ENCODE measurements at regions not wholly inside any gene's neighbourhood (a gene's known extent, or its start where the extent isn't known, plus 50 kb on each side); places are given as distances from the start of the nearest gene placed in this dataset.

DNA sequence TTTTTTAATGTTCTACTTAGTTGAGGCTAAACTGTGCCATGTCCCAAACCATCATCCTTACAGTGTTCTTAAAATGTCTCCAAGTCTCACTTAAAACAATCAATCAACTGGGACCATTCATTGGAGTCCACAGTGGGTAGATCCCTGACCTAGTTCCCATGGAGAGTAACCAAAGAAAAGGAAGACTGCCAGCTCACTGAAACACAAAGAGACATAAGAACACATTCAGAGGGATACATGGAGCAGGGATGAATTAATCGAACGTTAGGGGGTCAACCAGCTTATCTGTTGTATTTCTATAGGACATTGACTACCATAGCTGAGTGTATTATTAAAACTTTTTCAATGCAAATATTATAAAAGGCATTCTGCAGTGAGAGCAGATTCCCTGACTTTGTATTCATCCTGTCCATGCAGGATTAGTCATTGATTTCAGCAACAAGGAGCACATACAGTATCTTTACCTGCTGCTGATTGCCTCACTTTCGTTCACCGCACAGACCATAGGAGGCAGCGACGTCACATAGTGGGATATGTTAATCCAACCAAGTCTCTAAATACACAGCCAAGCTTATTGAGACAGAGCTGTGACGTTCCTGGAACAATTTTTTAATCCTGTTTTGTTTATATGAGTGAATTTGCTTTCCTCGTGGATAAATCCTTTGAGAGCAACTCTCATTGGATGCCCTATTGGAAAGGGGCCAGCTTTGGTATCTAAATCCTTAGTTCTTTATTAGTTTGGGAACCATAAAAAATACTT lies 364.9 kb upstream of the RBMS3 start:
- Histone ChIP-seq H3K36me3 (no peaks in the 10 kb centered on the region), H3K27me3 (no peaks in the 10 kb centered on the region), H3K9me3 (no peaks in the 10 kb centered on the region), H3K27ac (peak overlapping the region; percentile 47 to 62 (median 54)), H3K4me1 (peaks cover 0 to 10% (median 5%) of the 10 kb centered on the region in 4 donors), H3K4me3 (peak overlapping the region in 2 of 4 donors; percentile 6 to 15)
- intact Hi-C loops (cut with DNase I; ENCODE audit: low total_unique reads) (no loop called here), in situ Hi-C loops (cut with MboI; ENCODE audit: low pct_ligation_motif_present in 1 of 4, low pct_unique_long_range_greater_than_20kb in 1 of 4, low sequenced_read_pairs in 3 of 4) (no loop called here)
- peak; percentile 10 for DNase-seq
- TF ChIP-seq POLR2A (IDR thresholded peaks at IDR 0.05) (no peak), CTCF (IDR thresholded peaks at IDR 0.05) (no peak), POLR2AphosphoS5 (IDR thresholded peaks at IDR 0.05) (no peak), EP300 (IDR thresholded peaks at IDR 0.05; ENCODE audit: low read depth) (no peak)
- WGBS, 2 donors (ENCODE audit: low coverage in 1 of 2), result 47 to 52% methylated on average over 3 to 8 of the region's 8 CpGs

DNA sequence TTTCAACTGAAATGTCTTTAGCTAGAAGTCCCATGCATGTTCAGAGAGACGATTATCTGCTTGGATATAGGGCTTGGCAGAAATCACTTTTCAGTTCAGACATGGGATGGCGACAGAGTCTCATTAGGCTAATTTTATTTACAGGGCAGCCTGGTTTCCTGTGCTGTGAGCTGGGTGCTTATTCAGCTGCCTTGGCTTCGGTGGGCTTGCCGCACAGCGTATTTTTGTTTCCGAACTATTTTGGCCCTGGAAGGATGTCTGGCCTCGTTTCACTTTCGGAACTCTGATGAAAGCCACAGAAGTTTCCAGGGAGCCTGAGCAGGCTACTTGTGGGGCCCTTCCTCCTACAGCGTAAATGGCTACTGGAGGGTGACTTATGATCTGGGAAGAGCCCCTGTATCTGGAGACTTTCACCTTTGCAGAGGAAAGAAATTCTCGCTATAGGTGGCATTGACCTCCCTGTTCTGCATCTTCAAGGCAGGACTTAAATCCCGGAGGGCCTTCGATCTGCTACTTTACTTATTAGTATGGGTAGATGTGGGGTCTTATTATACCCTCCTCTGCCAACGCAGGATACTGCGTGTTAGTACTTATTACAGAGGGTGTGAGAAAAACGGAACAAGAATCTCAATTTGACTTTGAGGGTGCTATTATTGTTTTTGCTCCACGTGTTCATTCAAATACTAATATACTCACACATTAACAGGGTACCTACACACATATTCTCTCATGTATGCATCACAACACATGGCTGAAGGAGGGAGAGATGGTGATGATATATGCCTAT lies 364.0 kb upstream of the RBMS3 start:
- peak overlapping the region in 3 of 4 donors; percentile 6 to 15 (median 13) for H3K4me3 ChIP-seq
- in situ Hi-C loops (cut with MboI; ENCODE audit: low pct_ligation_motif_present in 1 of 4, low pct_unique_long_range_greater_than_20kb in 1 of 4, low sequenced_read_pairs in 3 of 4), result no loop called here
- H3K27me3 ChIP-seq, result no peaks in the 10 kb centered on the region
- TF ChIP-seq CTCF (IDR thresholded peaks at IDR 0.05) (peak in 3 of 5 experiments; percentile 30 to 41 (median 32)), EP300 (IDR thresholded peaks at IDR 0.05; ENCODE audit: low read depth) (no peak), POLR2A (IDR thresholded peaks at IDR 0.05) (no peak), POLR2AphosphoS5 (IDR thresholded peaks at IDR 0.05) (peak in 1 of 3 donors; percentile 11)
- H3K36me3 ChIP-seq, result no peaks in the 10 kb centered on the region
- intact Hi-C loops (cut with DNase I; ENCODE audit: low total_unique reads), result no loop called here
- DNase-seq, result peak; percentile 33
- peak overlapping the region; percentile 47 to 62 (median 54) for H3K27ac ChIP-seq
- peaks cover 0 to 10% (median 5%) of the 10 kb centered on the region in 4 donors for H3K4me1 ChIP-seq
- WGBS, 2 donors (ENCODE audit: low coverage in 1 of 2), result 54 to 78% methylated on average over 11 to 16 of the region's 16 CpGs
- no peaks in the 10 kb centered on the region for H3K9me3 ChIP-seq

GRCh38 chr3:28917895-28918475 lies 362.9 kb upstream of the RBMS3 start:
- TF ChIP-seq CTCF (IDR thresholded peaks at IDR 0.05) (no peak), EP300 (IDR thresholded peaks at IDR 0.05; ENCODE audit: low read depth) (no peak), POLR2A (IDR thresholded peaks at IDR 0.05) (no peak), POLR2AphosphoS5 (IDR thresholded peaks at IDR 0.05) (no peak)
- peak overlapping the region in 1 of 4 donors; percentile 12 for H3K27ac ChIP-seq
- DNase-seq, result no peak
- H3K4me3 ChIP-seq, result no peak overlapping the region
- H3K9me3 ChIP-seq, result no peaks in the 10 kb centered on the region
- intact Hi-C loops (cut with DNase I; ENCODE audit: low total_unique reads) (no loop called here), in situ Hi-C loops (cut with MboI; ENCODE audit: low pct_ligation_motif_present in 1 of 4, low pct_unique_long_range_greater_than_20kb in 1 of 4, low sequenced_read_pairs in 3 of 4) (no loop called here)
- no peaks in the 10 kb centered on the region for H3K36me3 ChIP-seq
- no peaks in the 10 kb centered on the region for H3K27me3 ChIP-seq
- WGBS, 2 donors (ENCODE audit: low coverage in 1 of 2), result 71 to 81% methylated on average over 4 of the region's 4 CpGs
- H3K4me1 ChIP-seq, result peaks cover 0 to 10% (median 5%) of the 10 kb centered on the region in 4 donors

GRCh38 chr3:28922376-28922775 lies 358.5 kb upstream of the RBMS3 start:
- WGBS, 2 donors (ENCODE audit: low coverage in 1 of 2), result 83 to 84% methylated on average over 3 of the region's 3 CpGs
- DNase-seq, result no peak
- no peaks in the 10 kb centered on the region for H3K4me1 ChIP-seq
- H3K27me3 ChIP-seq, result no peaks in the 10 kb centered on the region
- no peak overlapping the region for H3K4me3 ChIP-seq
- in situ Hi-C loops (cut with MboI; ENCODE audit: low pct_ligation_motif_present in 1 of 4, low pct_unique_long_range_greater_than_20kb in 1 of 4, low sequenced_read_pairs in 3 of 4) (no loop called here), intact Hi-C loops (cut with DNase I; ENCODE audit: low total_unique reads) (no loop called here)
- no peak overlapping the region for H3K27ac ChIP-seq
- TF ChIP-seq POLR2A (IDR thresholded peaks at IDR 0.05) (no peak), EP300 (IDR thresholded peaks at IDR 0.05; ENCODE audit: low read depth) (no peak), POLR2AphosphoS5 (IDR thresholded peaks at IDR 0.05) (no peak), CTCF (IDR thresholded peaks at IDR 0.05) (no peak)
- H3K36me3 ChIP-seq, result no peaks in the 10 kb centered on the region
- no peaks in the 10 kb centered on the region for H3K9me3 ChIP-seq

Measured in transverse colon (tissue), 4 donors.